ENCODE measurements at regions not wholly inside any gene's neighbourhood (a gene's known extent, or its start where the extent isn't known, plus 50 kb on each side); places are given as distances from the start of the nearest gene placed in this dataset.
"Not testable (repeated sequence)": the region's sequence is repeated elsewhere in the genome, so short reads cannot be mapped to it uniquely, and the experiment has no call there.

GRCh38 chr3:137150825-137151224 lies 193.0 kb downstream of the IL20RB start:
- TF ChIP-seq CTCF (IDR thresholded peaks at IDR 0.05; ENCODE audit: low read depth, low read length), result no peak
- Histone ChIP-seq H3K9me3 (ENCODE audit: severe bottlenecking) (no peaks in the 10 kb centered on the region), H3K27me3 (ENCODE audit: insufficient read depth, low read depth, severe bottlenecking) (no peaks in the 10 kb centered on the region), H3K27ac (no peak overlapping the region), H3K36me3 (no peaks in the 10 kb centered on the region), H3K4me3 (ENCODE audit: low read depth, low read length) (no peak overlapping the region)
- DNase-seq, result peak; percentile 40

- DNase-seq; H3K4me3 ChIP-seq (ENCODE audit: low read depth, low read length): not testable (repeated sequence)
Observed at GRCh38 chr3:137153046-137153445, 195.3 kb downstream of the IL20RB start.

GRCh38 chr3:137163241-137163871 lies 205.6 kb downstream of the IL20RB start:
- H3K4me3 ChIP-seq (ENCODE audit: low read depth, low read length), result peak overlapping the region; percentile 24
- peak; percentile 40 for DNase-seq
- TF ChIP-seq CTCF (IDR thresholded peaks at IDR 0.05; ENCODE audit: low read depth, low read length), result no peak

More at GRCh38 chr3:137153046-137153445, 195.3 kb downstream of the IL20RB start:
- not testable (repeated sequence) for H3K27me3 ChIP-seq (ENCODE audit: insufficient read depth, low read depth, severe bottlenecking); H3K36me3 ChIP-seq; H3K9me3 ChIP-seq (ENCODE audit: severe bottlenecking); H3K27ac ChIP-seq

GRCh38 chr3:137163958-137164357 lies 206.2 kb downstream of the IL20RB start:
- no peak for DNase-seq
- TF ChIP-seq CTCF (IDR thresholded peaks at IDR 0.05; ENCODE audit: low read depth, low read length), result no peak
- Histone ChIP-seq H3K27ac (peak overlapping the region; percentile 39; the same call in 1 of the 2 replicates), H3K4me3 (ENCODE audit: low read depth, low read length) (peak overlapping the region; percentile 24), H3K27me3 (ENCODE audit: insufficient read depth, low read depth, severe bottlenecking) (no peaks in the 10 kb centered on the region), H3K9me3 (ENCODE audit: severe bottlenecking) (no peaks in the 10 kb centered on the region), H3K36me3 (no peaks in the 10 kb centered on the region)

More at GRCh38 chr3:137163241-137163871, 205.6 kb downstream of the IL20RB start:
- Histone ChIP-seq H3K27ac (peak overlapping the region; percentile 39; the same call in 1 of the 2 replicates), H3K9me3 (ENCODE audit: severe bottlenecking) (no peaks in the 10 kb centered on the region), H3K36me3 (no peaks in the 10 kb centered on the region), H3K27me3 (ENCODE audit: insufficient read depth, low read depth, severe bottlenecking) (no peaks in the 10 kb centered on the region)

GRCh38 chr3:137165117-137165806 lies 207.5 kb downstream of the IL20RB start:
- Histone ChIP-seq H3K27ac (no peak overlapping the region), H3K36me3 (no peaks in the 10 kb centered on the region), H3K9me3 (ENCODE audit: severe bottlenecking) (peaks cover 3% of the 10 kb centered on the region), H3K4me3 (ENCODE audit: low read depth, low read length) (no peak overlapping the region), H3K27me3 (ENCODE audit: insufficient read depth, low read depth, severe bottlenecking) (no peaks in the 10 kb centered on the region)
- no peak for DNase-seq
- TF ChIP-seq CTCF (IDR thresholded peaks at IDR 0.05; ENCODE audit: low read depth, low read length), result no peak

GRCh38 chr3:137171834-137172603 lies 214.2 kb downstream of the IL20RB start:
- no peaks in the 10 kb centered on the region for H3K27me3 ChIP-seq (ENCODE audit: insufficient read depth, low read depth, severe bottlenecking)
- H3K9me3 ChIP-seq (ENCODE audit: severe bottlenecking), result peaks cover 3% of the 10 kb centered on the region
- no peak for TF ChIP-seq CTCF (IDR thresholded peaks at IDR 0.05; ENCODE audit: low read depth, low read length)
- no peak for DNase-seq
- no peak overlapping the region for H3K27ac ChIP-seq
- H3K4me3 ChIP-seq (ENCODE audit: low read depth, low read length), result no peak overlapping the region
- no peaks in the 10 kb centered on the region for H3K36me3 ChIP-seq
